Hepatocyte (in vitro differentiated cells): ENCODE measurements at regions not wholly inside any gene's neighbourhood (a gene's known extent, or its start where the extent isn't known, plus 50 kb on each side); places are given as distances from the start of the nearest gene placed in this dataset.

ENCODE experiments used
- DNase-seq: peaks from one replicate; pipeline ENCODE4 v3.0.0-alpha.2; 2016; ENCODE audit warnings: low spot score
- H2AFZ ChIP-seq: fragments of 200-600 bp; sonication (generic); 2 replicates; pipeline ENCODE4 v1.6.0; 2016; ENCODE audit warnings: antibody characterized with exemption, mild to moderate bottlenecking
- H3K27ac ChIP-seq: fragments of 200-600 bp; sonication (generic); 2 replicates; pipeline ENCODE4 v1.5.1; 2016; ENCODE audit warnings: mild to moderate bottlenecking
- H3K27me3 ChIP-seq: fragments of 200-600 bp; sonication (generic); 2 replicates; pipeline ENCODE4 v1.6.1; 2016
- H3K36me3 ChIP-seq: fragments of 200-600 bp; sonication (generic); replicated peaks from 2 replicates; pipeline ENCODE4 v1.5.1; 2016; ENCODE audit warnings: low read depth; ENCODE audit not compliant: insufficient read depth
- H3K4me1 ChIP-seq: fragments of 200-600 bp; sonication (generic); 2 replicates; pipeline ENCODE4 v1.5.1; 2016; ENCODE audit warnings: mild to moderate bottlenecking, moderate library complexity; ENCODE audit not compliant: insufficient read depth
- H3K4me2 ChIP-seq: fragments of 200-600 bp; sonication (generic); 2 replicates; pipeline ENCODE4 v1.6.0; 2016
- H3K4me3 ChIP-seq: fragments of 200-600 bp; sonication (generic); 2 replicates; pipeline ENCODE4 v1.5.1; 2016; ENCODE audit warnings: mild to moderate bottlenecking
- H3K79me2 ChIP-seq: fragments of 200-600 bp; sonication (generic); 2 replicates; pipeline ENCODE4 v1.6.0; 2017; ENCODE audit warnings: mild to moderate bottlenecking
- H3K9me2 ChIP-seq: fragments of 200-600 bp; sonication (generic); replicated peaks from 2 replicates; pipeline ENCODE4 v1.6.0; 2017; ENCODE audit warnings: mild to moderate bottlenecking; ENCODE audit not compliant: insufficient read depth
- H3K9me3 ChIP-seq: fragments of 200-600 bp; sonication (generic); 2 replicates; pipeline ENCODE4 v1.5.1; 2016; ENCODE audit warnings: low read depth, mild to moderate bottlenecking
- H4K20me1 ChIP-seq: fragments of 200-600 bp; sonication (generic); 2 replicates; pipeline ENCODE4 v1.6.0; 2016; ENCODE audit warnings: mild to moderate bottlenecking; ENCODE audit not compliant: insufficient read depth, poor library complexity, severe bottlenecking
- CTCF ChIP-seq: fragments of 200-600 bp; sonication (generic); IDR thresholded peaks from 2 replicates; pipeline ENCODE4 v1.5.1; 2016; ENCODE audit warnings: antibody characterized with exemption, mild to moderate bottlenecking; ENCODE audit not compliant: poor library complexity
- EZH2 ChIP-seq: fragments of 200-600 bp; sonication (generic); IDR thresholded peaks from 2 replicates; pipeline ENCODE4 v1.6.1; 2016; ENCODE audit warnings: antibody characterized with exemption, mild to moderate bottlenecking, borderline replicate concordance
- EZH2phosphoT487 ChIP-seq: fragments of 200-600 bp; sonication (generic); IDR thresholded peaks from one replicate; pipeline ENCODE4 v1.6.1; 2018; ENCODE audit warnings: antibody characterized with exemption, mild to moderate bottlenecking, low read depth, moderate library complexity; ENCODE audit not compliant: unreplicated experiment, severe bottlenecking
- WGBS: methylation state at CpG from one replicate; pipeline ENCODE4 v1.1.6; 2016; ENCODE audit warnings: low lambda C conversion rate; ENCODE audit errors: missing lambda C conversion rate; 5-methylcytosine and 5-hydroxymethylcytosine counted together

GRCh38 chr1:222996310-222996975 is 146.6 kb downstream of the TLR5 start:
- Histone ChIP-seq H3K9me2 (no peaks in the 10 kb centered on the region), H3K79me2 (no peaks in the 10 kb centered on the region), H3K4me2 (no peak overlapping the region), H3K4me1 (peaks cover 20% of the 10 kb centered on the region), H3K27ac (no peak overlapping the region), H3K9me3 (no peaks in the 10 kb centered on the region), H3K27me3 (no peaks in the 10 kb centered on the region), H3K4me3 (no peak overlapping the region), H2AFZ (no peak overlapping the region), H3K36me3 (no peaks in the 10 kb centered on the region), H4K20me1 (no peaks in the 10 kb centered on the region)
- DNase-seq: no peak
- TF ChIP-seq CTCF (no peak), EZH2 (no peak), EZH2phosphoT487 (no peak)
- 47% methylated on average over 3 of the region's 3 CpGs for WGBS

- peaks cover 32% of the 10 kb centered on the region for H3K4me1 ChIP-seq
- H2AFZ ChIP-seq: no peak overlapping the region
- H3K4me3 ChIP-seq: no peak overlapping the region
- H3K79me2 ChIP-seq: no peaks in the 10 kb centered on the region
- no peaks in the 10 kb centered on the region for H4K20me1 ChIP-seq
- TF ChIP-seq CTCF (no peak), EZH2 (no peak), EZH2phosphoT487 (no peak)
- H3K36me3 ChIP-seq: no peaks in the 10 kb centered on the region
- H3K9me3 ChIP-seq: no peaks in the 10 kb centered on the region
- DNase-seq: peak; percentile 37
- peak overlapping the region; percentile 44 for H3K27ac ChIP-seq
- no peaks in the 10 kb centered on the region for H3K27me3 ChIP-seq
- peak overlapping the region; percentile 13 for H3K4me2 ChIP-seq
- no peaks in the 10 kb centered on the region for H3K9me2 ChIP-seq
Measured at GRCh38 chr1:223000632-223001031, 142.4 kb downstream of the TLR5 start.

GRCh38 chr1:223001653-223002634 is 141.1 kb downstream of the TLR5 start:
- H3K9me3 ChIP-seq: no peaks in the 10 kb centered on the region
- H3K79me2 ChIP-seq: no peaks in the 10 kb centered on the region
- H3K4me3 ChIP-seq: no peak overlapping the region
- H4K20me1 ChIP-seq: no peaks in the 10 kb centered on the region
- no peak overlapping the region for H3K4me2 ChIP-seq
- H3K27ac ChIP-seq: peak overlapping the region; percentile 44
- no peaks in the 10 kb centered on the region for H3K27me3 ChIP-seq
- H3K36me3 ChIP-seq: no peaks in the 10 kb centered on the region
- H3K4me1 ChIP-seq: peaks cover 40% of the 10 kb centered on the region
- no peaks in the 10 kb centered on the region for H3K9me2 ChIP-seq
- H2AFZ ChIP-seq: no peak overlapping the region
- TF ChIP-seq EZH2: no peak
- TF ChIP-seq CTCF: no peak
- no peak for TF ChIP-seq EZH2phosphoT487
- 87% methylated on average over 9 of the region's 9 CpGs for WGBS
- no peak for DNase-seq
